Activated naive CD8-positive, alpha-beta T cell treated with anti-CD3 and anti-CD28 coated beads, Interleukin-2, amount 10 ng/mL, durations not matched to agents 7 days and 5 days (primary cell): ENCODE measurements at regions not wholly inside any gene's neighbourhood (a gene's known extent, or its start where the extent isn't known, plus 50 kb on each side); places are given as distances from the start of the nearest gene placed in this dataset.

Experiments
- ATAC-seq: fragments of 150-1000 bp; cut with Tn5 transposase; one replicate; pipeline ENCODE4 v1.10.0; 2021; ENCODE audit warnings: low read depth, moderate library complexity
- POLR2A ChIA-PET: fragments of 350-600 bp; sonication (Branson Sonifier 250); formaldehyde crosslinking; loops from one replicate; lab custom pipeline; 2021; ENCODE audit warnings: antibody characterized with exemption; lab: Charles Lee
- DNase-seq: peaks from one replicate; pipeline ENCODE4 v3.0.0; 2021
- H3K27ac Mint-ChIP-seq: one replicate; pipeline ENCODE4 v1.8.0; 2022; ENCODE audit warnings: mild to moderate bottlenecking, mixed read lengths
- H3K27me3 Mint-ChIP-seq: one replicate; pipeline ENCODE4 v1.8.0; 2022; ENCODE audit warnings: mild to moderate bottlenecking, moderate library complexity, mixed read lengths
- H3K36me3 Mint-ChIP-seq: one replicate; pipeline ENCODE4 v1.8.0; 2021; ENCODE audit warnings: mild to moderate bottlenecking, mixed read lengths
- H3K4me1 Mint-ChIP-seq: one replicate; pipeline ENCODE4 v1.8.0; 2021; ENCODE audit warnings: mixed read lengths
- H3K4me3 Mint-ChIP-seq: one replicate; pipeline ENCODE4 v1.8.0; 2022; ENCODE audit warnings: mild to moderate bottlenecking, moderate library complexity, mixed read lengths
- H3K9me3 Mint-ChIP-seq: one replicate; pipeline ENCODE4 v1.8.0; 2021; ENCODE audit warnings: mixed read lengths

- POLR2A ChIA-PET, result no interaction called here
- H3K4me3 Mint-ChIP-seq, result no peak overlapping the region
- ATAC-seq (no peak), DNase-seq (no peak)
- H3K4me1 Mint-ChIP-seq, result peaks cover 3% of the 10 kb centered on the region
- H3K27me3 Mint-ChIP-seq, result peaks cover 6% of the 10 kb centered on the region
- no peaks in the 10 kb centered on the region for H3K36me3 Mint-ChIP-seq
- no peaks in the 10 kb centered on the region for H3K9me3 Mint-ChIP-seq
- H3K27ac Mint-ChIP-seq, result no peak overlapping the region
These were observed 268.0 kb downstream of the MREG start for GRCh38 chr2:215745331-215745730.

DNA sequence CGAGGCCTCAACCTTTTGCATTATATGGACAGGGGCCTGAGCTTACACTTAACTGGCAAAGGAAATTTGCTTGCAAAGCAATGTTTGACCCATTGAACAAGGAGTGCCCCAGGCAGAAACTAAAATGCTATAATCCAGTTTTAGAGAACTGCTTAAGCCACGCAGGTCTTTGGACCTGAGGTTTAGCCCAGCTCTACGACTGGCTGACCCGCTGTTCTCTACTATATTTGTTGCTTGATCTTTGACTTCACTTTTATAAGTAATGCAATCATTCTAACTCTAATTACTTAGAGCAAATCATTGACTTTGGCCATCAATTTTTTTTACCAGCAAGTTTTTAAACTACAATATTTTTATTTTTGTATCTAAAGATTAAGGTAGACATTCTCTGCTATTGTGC, 268.8 kb downstream of the MREG start:
- Mint-ChIP-seq H3K36me3 (no peaks in the 10 kb centered on the region), H3K4me3 (no peak overlapping the region), H3K9me3 (no peaks in the 10 kb centered on the region), H3K27ac (no peak overlapping the region), H3K27me3 (peaks cover 3% of the 10 kb centered on the region), H3K4me1 (no peaks in the 10 kb centered on the region)
- DNase-seq (no peak), ATAC-seq (no peak)
- POLR2A ChIA-PET, result no interaction called here

GRCh38 chr2:215743066-215743465, 270.3 kb downstream of the MREG start:
- H3K27ac Mint-ChIP-seq, result no peak overlapping the region
- no peaks in the 10 kb centered on the region for H3K9me3 Mint-ChIP-seq
- ATAC-seq, result no peak
- DNase-seq, result no peak
- POLR2A ChIA-PET, result no interaction called here
- no peaks in the 10 kb centered on the region for H3K36me3 Mint-ChIP-seq
- H3K4me3 Mint-ChIP-seq, result no peak overlapping the region
- H3K4me1 Mint-ChIP-seq, result no peaks in the 10 kb centered on the region
- no peaks in the 10 kb centered on the region for H3K27me3 Mint-ChIP-seq

GRCh38 chr2:215742021-215742420, 271.3 kb downstream of the MREG start:
- DNase-seq (no peak), ATAC-seq (no peak)
- no peak overlapping the region for H3K4me3 Mint-ChIP-seq
- H3K9me3 Mint-ChIP-seq, result no peaks in the 10 kb centered on the region
- H3K27me3 Mint-ChIP-seq, result peaks cover 2% of the 10 kb centered on the region
- POLR2A ChIA-PET, result no interaction called here
- no peak overlapping the region for H3K27ac Mint-ChIP-seq
- no peaks in the 10 kb centered on the region for H3K4me1 Mint-ChIP-seq
- no peaks in the 10 kb centered on the region for H3K36me3 Mint-ChIP-seq

- Mint-ChIP-seq H3K4me1 (no peaks in the 10 kb centered on the region), H3K4me3 (no peak overlapping the region), H3K27me3 (peaks cover 2% of the 10 kb centered on the region), H3K9me3 (no peaks in the 10 kb centered on the region), H3K36me3 (no peaks in the 10 kb centered on the region), H3K27ac (no peak overlapping the region)
- DNase-seq (no peak), ATAC-seq (no peak)
- POLR2A ChIA-PET, result no interaction called here
These were observed 273.3 kb downstream of the MREG start for GRCh38 chr2:215740071-215740470.

DNA sequence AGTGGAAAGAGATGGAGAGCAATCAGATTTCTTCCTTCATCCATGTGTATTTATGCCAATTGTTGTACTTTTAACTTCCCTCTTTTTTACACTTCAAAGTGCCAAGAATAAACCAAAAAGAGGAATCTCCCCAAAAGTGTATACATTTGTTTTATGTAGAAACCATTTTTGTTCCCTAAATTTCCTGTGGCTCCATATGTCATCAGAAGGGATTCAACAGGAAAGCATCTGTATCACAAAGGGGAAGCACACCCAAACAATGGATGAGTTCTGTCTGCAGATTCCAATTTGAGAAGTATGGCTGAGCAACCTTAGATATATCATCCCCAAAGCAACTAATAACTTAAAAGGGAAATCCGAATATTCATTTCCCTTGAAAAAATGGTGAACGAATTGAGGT, 275.0 kb downstream of the MREG start:
- H3K27me3 Mint-ChIP-seq, result peaks cover 2% of the 10 kb centered on the region
- no peak overlapping the region for H3K27ac Mint-ChIP-seq
- H3K4me3 Mint-ChIP-seq, result no peak overlapping the region
- H3K4me1 Mint-ChIP-seq, result no peaks in the 10 kb centered on the region
- DNase-seq (no peak), ATAC-seq (no peak)
- POLR2A ChIA-PET, result no interaction called here
- no peaks in the 10 kb centered on the region for H3K36me3 Mint-ChIP-seq
- no peaks in the 10 kb centered on the region for H3K9me3 Mint-ChIP-seq

DNA sequence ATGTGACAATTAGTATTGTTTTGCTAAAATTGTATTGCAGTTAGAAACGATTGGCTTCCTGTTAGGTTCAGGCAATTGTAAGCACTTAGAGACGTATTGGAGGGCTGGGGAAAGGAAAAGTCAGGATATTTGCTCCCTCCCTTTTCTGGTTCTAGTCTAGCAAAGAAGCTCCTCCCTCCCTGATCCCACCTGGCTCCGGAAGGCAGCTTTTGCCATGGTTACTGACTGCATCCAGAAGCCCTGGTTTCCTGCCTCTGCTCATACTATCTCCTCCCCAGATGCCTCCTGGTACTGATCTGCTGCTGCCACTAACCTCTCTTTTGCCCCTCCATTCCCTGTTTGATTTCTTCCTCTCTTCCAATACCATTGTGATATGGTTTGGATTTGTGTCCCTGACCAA, 275.9 kb downstream of the MREG start:
- no peak overlapping the region for H3K4me3 Mint-ChIP-seq
- DNase-seq, result no peak
- H3K9me3 Mint-ChIP-seq, result no peaks in the 10 kb centered on the region
- H3K36me3 Mint-ChIP-seq, result no peaks in the 10 kb centered on the region
- no peak overlapping the region for H3K27ac Mint-ChIP-seq
- no peaks in the 10 kb centered on the region for H3K4me1 Mint-ChIP-seq
- no peak for ATAC-seq
- POLR2A ChIA-PET, result no interaction called here
- H3K27me3 Mint-ChIP-seq, result peaks cover 2% of the 10 kb centered on the region

DNA sequence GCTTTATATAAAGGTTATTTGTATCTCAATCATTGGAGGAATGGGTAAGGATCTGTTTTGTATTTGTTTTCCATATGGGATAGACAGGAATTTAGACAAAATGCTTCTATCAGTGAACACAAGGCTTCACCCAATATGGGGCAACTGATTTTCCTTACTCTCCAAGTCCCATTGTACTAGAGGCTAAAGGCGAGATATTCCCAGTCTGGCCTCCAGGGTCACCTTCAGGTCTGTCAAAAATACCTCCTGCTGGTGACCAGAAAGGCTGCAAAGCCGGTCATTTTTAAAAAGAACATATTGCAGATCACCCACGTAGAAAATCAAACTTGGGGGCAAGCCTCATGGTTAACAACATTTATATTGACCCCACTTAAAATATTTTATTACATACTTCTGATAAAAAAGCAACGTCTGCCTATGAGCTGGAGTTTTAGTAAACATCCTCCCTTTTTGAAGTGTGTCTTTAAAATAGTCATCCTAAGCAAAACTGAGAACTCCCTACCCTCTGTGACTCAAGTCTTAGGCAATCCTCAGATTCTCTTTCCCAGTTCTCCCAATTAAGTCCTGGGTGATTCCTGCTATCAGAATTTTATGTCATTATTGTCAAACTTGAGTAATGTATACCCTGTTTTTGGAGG, 276.6 kb downstream of the MREG start:
- H3K4me1 Mint-ChIP-seq, result no peaks in the 10 kb centered on the region
- peaks cover 2% of the 10 kb centered on the region for H3K9me3 Mint-ChIP-seq
- DNase-seq, result no peak
- peaks cover 7% of the 10 kb centered on the region for H3K27me3 Mint-ChIP-seq
- ATAC-seq, result no peak
- no peak overlapping the region for H3K27ac Mint-ChIP-seq
- no peaks in the 10 kb centered on the region for H3K36me3 Mint-ChIP-seq
- H3K4me3 Mint-ChIP-seq, result no peak overlapping the region
- POLR2A ChIA-PET, result no interaction called here

DNA sequence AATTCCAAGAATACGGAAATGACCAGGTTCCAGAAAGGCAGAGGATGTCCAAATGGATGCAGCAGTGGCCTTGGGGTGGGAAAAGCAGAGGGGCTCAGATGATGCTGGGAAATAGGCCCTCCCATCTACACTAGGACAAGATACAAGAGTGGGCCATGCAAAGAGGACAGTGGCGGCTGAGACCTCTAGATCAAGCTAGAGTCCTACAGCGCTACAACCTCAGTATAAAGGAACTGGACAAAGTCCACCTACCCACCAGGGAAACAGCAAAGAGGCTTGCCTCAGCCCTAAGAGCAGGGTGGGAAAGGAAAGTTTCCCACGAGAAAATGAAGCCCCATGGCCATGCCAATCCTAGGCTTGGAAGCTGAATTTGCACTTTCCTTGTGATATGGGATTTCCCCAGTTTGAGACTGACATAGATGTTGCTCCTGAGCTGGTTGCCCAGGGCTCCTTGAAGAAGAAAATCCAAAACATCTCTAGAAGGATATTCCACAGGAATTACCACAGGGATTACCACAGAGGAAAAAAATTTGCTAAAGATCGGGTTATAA, 282.2 kb downstream of the MREG start:
- H3K9me3 Mint-ChIP-seq, result peaks cover 2% of the 10 kb centered on the region
- peaks cover 3% of the 10 kb centered on the region for H3K4me1 Mint-ChIP-seq
- POLR2A ChIA-PET, result no interaction called here
- no peak for DNase-seq
- ATAC-seq, result no peak
- H3K4me3 Mint-ChIP-seq, result no peak overlapping the region
- H3K27me3 Mint-ChIP-seq, result peaks cover 11% of the 10 kb centered on the region
- no peak overlapping the region for H3K27ac Mint-ChIP-seq
- no peaks in the 10 kb centered on the region for H3K36me3 Mint-ChIP-seq

DNA sequence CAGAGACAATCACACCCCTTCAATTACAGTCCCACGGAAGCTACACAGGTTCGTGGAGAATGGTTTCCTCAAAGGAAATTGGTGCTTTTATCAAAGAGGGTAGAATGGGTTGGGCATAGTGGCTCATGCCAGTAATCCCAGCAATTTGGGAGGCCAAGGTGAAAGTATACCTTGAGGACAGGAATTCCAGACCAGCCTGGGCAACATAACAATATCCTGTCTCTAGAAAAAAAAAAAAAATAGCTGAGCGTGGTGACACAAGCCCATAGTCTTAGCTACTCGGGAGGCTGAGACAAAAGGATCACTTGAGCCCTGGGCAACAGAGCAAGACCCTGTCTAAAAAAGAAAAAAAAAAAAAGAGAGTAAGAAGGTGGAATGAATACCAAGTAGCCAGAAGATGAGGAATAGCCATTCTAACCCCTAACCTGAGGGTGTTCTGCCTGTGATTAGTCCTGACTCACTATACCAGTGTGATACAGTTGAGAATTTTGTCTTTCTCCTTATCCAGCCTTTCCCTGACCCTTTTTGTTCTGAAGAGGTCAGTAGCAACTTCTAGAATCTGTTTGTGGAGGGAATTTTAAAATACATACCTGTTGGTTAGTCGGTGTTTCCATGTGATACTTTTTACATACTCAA, 283.2 kb downstream of the MREG start:
- Mint-ChIP-seq H3K27me3 (peaks cover 11% of the 10 kb centered on the region), H3K4me3 (no peak overlapping the region), H3K9me3 (peaks cover 2% of the 10 kb centered on the region), H3K27ac (no peak overlapping the region), H3K4me1 (peaks cover 3% of the 10 kb centered on the region), H3K36me3 (no peaks in the 10 kb centered on the region)
- POLR2A ChIA-PET, result no interaction called here
- no peak for DNase-seq
- ATAC-seq, result no peak

- Mint-ChIP-seq H3K9me3 (peaks cover 2% of the 10 kb centered on the region), H3K4me1 (peaks cover 3% of the 10 kb centered on the region), H3K27ac (no peak overlapping the region), H3K36me3 (no peaks in the 10 kb centered on the region), H3K27me3 (peaks cover 12% of the 10 kb centered on the region), H3K4me3 (no peak overlapping the region)
- ATAC-seq, result no peak
- DNase-seq, result no peak
- POLR2A ChIA-PET, result no interaction called here
These were observed 284.8 kb downstream of the MREG start for GRCh38 chr2:215728504-215729065.

DNA sequence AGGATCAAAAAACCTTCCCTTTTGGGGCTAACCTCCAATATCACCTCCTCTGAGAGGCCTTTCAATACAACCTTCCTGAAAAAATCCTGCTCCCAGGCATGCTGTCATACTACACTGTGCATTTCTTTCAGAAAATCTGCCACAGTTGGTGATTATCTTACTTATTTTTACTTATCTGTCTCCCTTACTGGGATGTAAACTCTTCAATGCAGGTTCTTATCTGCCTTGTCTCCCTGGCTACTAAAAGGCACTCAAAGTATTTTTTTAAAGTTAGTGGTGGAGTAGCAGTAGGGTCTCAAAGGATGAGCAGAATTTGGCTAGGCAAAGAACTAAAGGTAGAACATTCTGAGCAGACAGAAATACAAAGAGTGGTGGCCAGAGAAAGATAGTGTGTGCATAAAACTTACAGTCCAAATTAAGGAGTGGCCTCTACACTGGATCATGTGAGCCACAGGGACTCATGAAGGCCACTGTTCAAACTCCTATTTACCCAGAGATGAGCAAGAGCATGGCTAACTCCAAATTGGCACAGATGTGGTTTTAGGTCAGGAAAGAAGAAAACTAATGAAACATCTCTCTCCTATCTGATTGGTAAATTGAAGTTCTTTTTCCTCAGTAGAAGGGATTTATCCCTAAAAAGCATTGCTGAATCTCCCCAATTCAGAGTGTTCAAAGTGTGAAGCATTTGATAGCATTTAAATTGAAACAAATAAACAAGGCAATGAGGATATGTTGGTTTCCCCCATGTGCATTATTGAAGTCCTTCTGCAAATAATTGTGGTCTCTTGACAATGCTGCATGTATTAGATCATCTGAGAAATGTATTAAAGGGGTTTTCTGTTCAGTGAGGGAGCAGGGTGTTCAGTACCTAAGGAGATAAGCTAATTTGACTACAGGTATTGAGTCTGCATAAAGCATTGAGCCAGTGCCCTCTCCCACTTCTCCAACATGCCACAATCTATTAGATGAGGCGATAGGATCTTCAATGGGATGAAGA, 285.5 kb downstream of the MREG start:
- Mint-ChIP-seq H3K27me3 (peaks cover 12% of the 10 kb centered on the region), H3K27ac (no peak overlapping the region), H3K4me3 (no peak overlapping the region), H3K36me3 (no peaks in the 10 kb centered on the region), H3K4me1 (peaks cover 3% of the 10 kb centered on the region), H3K9me3 (peaks cover 2% of the 10 kb centered on the region)
- DNase-seq, result no peak
- ATAC-seq, result no peak
- POLR2A ChIA-PET, result no interaction called here

GRCh38 chr2:215726070-215726469, 287.3 kb downstream of the MREG start:
- POLR2A ChIA-PET, result no interaction called here
- Mint-ChIP-seq H3K36me3 (peaks cover 3% of the 10 kb centered on the region), H3K9me3 (peaks cover 3% of the 10 kb centered on the region), H3K27ac (no peak overlapping the region), H3K4me3 (no peak overlapping the region), H3K4me1 (peaks cover 3% of the 10 kb centered on the region), H3K27me3 (peaks cover 6% of the 10 kb centered on the region)
- no peak for ATAC-seq
- DNase-seq, result no peak
